Uterus (tissue), 3 donors: ENCODE measurements at regions not wholly inside any gene's neighbourhood (a gene's known extent, or its start where the extent isn't known, plus 50 kb on each side); places are given as distances from the start of the nearest gene placed in this dataset.
A peak's percentile ranks its signal among the peaks of the same experiment; 100 is the strongest.

Experiments used
- DNase-seq, 2 donors: peaks; one replicate each; pipeline ENCODE4 v3.0.0-alpha.2; 2019 to 2020
- H3K27ac ChIP-seq, 2 donors: fragments of 200-600 bp; sonication (generic); 1 replicate in 1 of 2; 2 replicates in 1 of 2; pipeline ENCODE4 v1.5.1; 2016 to 2018
- H3K27me3 ChIP-seq, 2 donors: fragments of 200-600 bp; sonication (generic); one replicate each; pipeline ENCODE4 v1.5.1; 2018 to 2019; ENCODE audit warnings: control low read depth in 1 of 2
- H3K36me3 ChIP-seq, 2 donors: fragments of 200-600 bp; sonication (generic); one replicate each; pipeline ENCODE4 v1.5.1; 2019; ENCODE audit warnings: control low read depth in 1 of 2
- H3K4me1 ChIP-seq, 2 donors: fragments of 200-600 bp; sonication (generic); one replicate each; pipeline ENCODE4 v1.5.1; 2018 to 2019; ENCODE audit warnings: control low read depth in 1 of 2
- H3K4me3 ChIP-seq, 2 donors: fragments of 200-600 bp; sonication (generic); 1 replicate in 1 of 2; 2 replicates in 1 of 2; pipeline ENCODE4 v1.5.1; 2018 to 2019; ENCODE audit warnings: mild to moderate bottlenecking in 1 of 2
- H3K9me3 ChIP-seq, 2 donors: fragments of 200-600 bp; sonication (generic); one replicate each; pipeline ENCODE4 v1.5.1; 2019; ENCODE audit warnings: control low read depth in 1 of 2
- CTCF ChIP-seq, 4 experiments: fragments of 200-600 bp in 2 of 4; fragments of 450-650 bp in 2 of 4; sonication (generic) in 2 of 4; IDR thresholded peaks; one replicate each; pipeline ENCODE4 v1.5.1; 2016 to 2019; ENCODE audit warnings: antibody characterized with exemption in 4 of 4, mild to moderate bottlenecking in 2 of 4, moderate library complexity in 1 of 4
- POLR2A ChIP-seq, 2 donors: fragments of 450-650 bp; IDR thresholded peaks; one replicate each; pipeline ENCODE4 v1.6.1; 2016; ENCODE audit warnings: antibody characterized with exemption in 2 of 2, mild to moderate bottlenecking in 1 of 2, moderate library complexity in 1 of 2
- intact Hi-C: fragments of 100-400 bp; cut with DNase I; formaldehyde crosslinking; loops from one replicate; pipeline ENCODE4 v1.15.1; 2023; ENCODE audit warnings: low total_unique reads
- donor health status: DM: yes; HTN: yes; CAD: no.

GRCh38 chr12:124506832-124507153 lies 60.6 kb downstream of the NCOR2 start:
- intact Hi-C loops: no loop called here

GRCh38 chr12:124506145-124506831 lies 61.1 kb downstream of the NCOR2 start:
- peak; percentile 87 for DNase-seq
- no peaks in the 10 kb centered on the region for H3K36me3 ChIP-seq
- intact Hi-C loops: no loop called here
- peaks cover 15 to 42% of the 10 kb centered on the region in 2 donors for H3K4me1 ChIP-seq
- H3K4me3 ChIP-seq: peak overlapping the region; percentile 8 to 15
- peak overlapping the region; percentile 81 to 85 for H3K27ac ChIP-seq
- H3K27me3 ChIP-seq: no peaks in the 10 kb centered on the region
- H3K9me3 ChIP-seq: no peaks in the 10 kb centered on the region
- peak in 1 of 2 donors; percentile 22 for TF ChIP-seq POLR2A (IDR thresholded peaks at IDR 0.05)
- no peak for TF ChIP-seq CTCF (IDR thresholded peaks at IDR 0.05)

More at GRCh38 chr12:124506832-124507153, 60.6 kb downstream of the NCOR2 start:
- TF ChIP-seq CTCF (IDR thresholded peaks at IDR 0.05): no peak
- TF ChIP-seq POLR2A (IDR thresholded peaks at IDR 0.05): no peak
- DNase-seq: no peak
- Histone ChIP-seq H3K36me3 (no peaks in the 10 kb centered on the region), H3K27me3 (no peaks in the 10 kb centered on the region), H3K4me1 (peaks cover 15 to 42% of the 10 kb centered on the region in 2 donors), H3K27ac (peak overlapping the region; percentile 81 to 85), H3K9me3 (no peaks in the 10 kb centered on the region), H3K4me3 (peak overlapping the region; percentile 8 to 15)

- no peak overlapping the region for H3K4me3 ChIP-seq
- peaks cover 15 to 50% of the 10 kb centered on the region in 2 donors for H3K4me1 ChIP-seq
- H3K27me3 ChIP-seq: no peaks in the 10 kb centered on the region
- no peak for DNase-seq
- H3K27ac ChIP-seq: peak overlapping the region; percentile 81 to 85
- no peak for TF ChIP-seq POLR2A (IDR thresholded peaks at IDR 0.05)
- TF ChIP-seq CTCF (IDR thresholded peaks at IDR 0.05): no peak
- no peaks in the 10 kb centered on the region for H3K36me3 ChIP-seq
- H3K9me3 ChIP-seq: no peaks in the 10 kb centered on the region
- intact Hi-C loops: no loop called here
These were observed 62.2 kb downstream of the NCOR2 start for GRCh38 chr12:124505001-124505818.

DNA sequence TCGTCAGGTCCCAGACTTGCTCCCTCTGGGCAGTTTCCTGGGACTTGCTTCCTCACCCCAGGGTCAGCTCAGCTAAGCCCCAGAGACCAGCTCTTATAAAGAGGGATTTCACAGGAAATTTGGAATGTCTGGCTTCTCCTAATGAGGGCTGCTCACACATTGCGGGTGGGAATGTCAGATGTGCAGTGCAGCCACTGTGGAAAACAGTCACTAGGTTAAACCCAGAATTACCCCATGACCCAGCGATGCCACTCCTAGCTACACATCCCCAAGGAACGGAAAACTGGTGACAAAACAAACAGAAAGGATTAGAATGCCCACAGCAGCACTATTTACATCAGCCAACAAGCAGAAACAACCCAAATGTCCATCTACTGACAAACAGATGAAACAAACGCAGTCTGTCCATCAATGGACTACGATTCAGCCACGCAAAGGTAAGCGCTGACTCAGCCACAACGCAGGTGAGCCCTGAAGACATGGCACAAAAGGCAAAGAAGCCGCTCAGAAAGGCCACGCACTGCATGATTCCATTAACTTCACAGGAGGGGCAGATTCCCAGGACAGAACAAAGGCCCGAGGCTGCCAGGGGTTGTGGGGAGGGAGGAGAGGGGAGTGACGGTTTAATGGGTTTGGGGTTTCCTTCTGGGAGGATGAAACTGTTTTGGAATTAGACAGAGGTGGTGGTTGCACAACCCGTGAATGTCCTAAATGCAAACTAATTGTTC lies 63.0 kb downstream of the NCOR2 start:
- no peak for TF ChIP-seq POLR2A (IDR thresholded peaks at IDR 0.05)
- no peak for TF ChIP-seq CTCF (IDR thresholded peaks at IDR 0.05)
- intact Hi-C loops: no loop called here
- H3K27ac ChIP-seq: peak overlapping the region; percentile 81 to 85

More for the DNA sequence above, 63.0 kb downstream of the NCOR2 start:
- peak; percentile 76 to 84 for DNase-seq
- H3K36me3 ChIP-seq: no peaks in the 10 kb centered on the region
- H3K4me3 ChIP-seq: no peak overlapping the region
- no peaks in the 10 kb centered on the region for H3K9me3 ChIP-seq
- H3K27me3 ChIP-seq: no peaks in the 10 kb centered on the region
- H3K4me1 ChIP-seq: peaks cover 13 to 52% of the 10 kb centered on the region in 2 donors
